Tibial nerve (tissue), 4 donors: ENCODE measurements at regions not wholly inside any gene's neighbourhood (a gene's known extent, or its start where the extent isn't known, plus 50 kb on each side); places are given as distances from the start of the nearest gene placed in this dataset.

Experiments
- DNase-seq, 2 donors: peaks; one replicate each; pipeline ENCODE4 v3.0.0-alpha.2; 2019; ENCODE audit warnings: low spot score in 2 of 2
- H3K27ac ChIP-seq, 4 donors: fragments of 200-600 bp; sonication (generic) in 3 of 4; one replicate each; pipeline ENCODE4 v1.5.1; 2017 to 2019; ENCODE audit warnings: mild to moderate bottlenecking in 1 of 4
- H3K27me3 ChIP-seq, 2 donors: fragments of 200-600 bp; sonication (generic) in 1 of 2; one replicate each; pipeline versions ENCODE4 v1.5.1 to v1.6.0; 2017 to 2019
- H3K36me3 ChIP-seq, 3 donors: fragments of 200-600 bp; sonication (generic); one replicate each; pipeline ENCODE4 v1.5.1; 2018 to 2019
- H3K4me1 ChIP-seq, 4 donors: fragments of 200-600 bp; sonication (generic) in 3 of 4; one replicate each; pipeline ENCODE4 v1.5.1; 2017 to 2019
- H3K4me3 ChIP-seq, 4 donors: fragments of 200-600 bp; sonication (generic) in 3 of 4; one replicate each; pipeline ENCODE4 v1.5.1; 2017 to 2019; ENCODE audit warnings: mild to moderate bottlenecking in 1 of 4, moderate library complexity in 1 of 4
- H3K9me3 ChIP-seq, 4 donors: fragments of 200-600 bp; sonication (generic) in 3 of 4; one replicate each; pipeline ENCODE4 v1.5.1; 2017 to 2019
- CTCF ChIP-seq, 5 experiments: fragments of 200-600 bp in 3 of 5; fragments of 450-650 bp in 2 of 5; sonication (generic) in 3 of 5; IDR thresholded peaks; one replicate each; pipeline ENCODE4 v1.5.1; 2016 to 2019; ENCODE audit warnings: antibody characterized with exemption in 5 of 5, mild to moderate bottlenecking in 3 of 5, moderate library complexity in 2 of 5
- EP300 ChIP-seq, 2 donors: sonication (generic); formaldehyde crosslinking; IDR thresholded peaks; one replicate each; pipeline ENCODE4 v1.6.1; 2017; ENCODE audit warnings: antibody characterized with exemption in 2 of 2, mild to moderate bottlenecking in 1 of 2
- POLR2A ChIP-seq, 2 donors: fragments of 450-650 bp; IDR thresholded peaks; one replicate each; pipeline ENCODE4 v1.6.1; 2017; ENCODE audit warnings: antibody characterized with exemption in 2 of 2, mild to moderate bottlenecking in 2 of 2, moderate library complexity in 2 of 2
- WGBS, 2 donors: methylation state at CpG; one replicate each; pipeline ENCODE4 v1.1.5; 2018; 5-methylcytosine and 5-hydroxymethylcytosine counted together

- H3K4me1 ChIP-seq: no peaks in the 10 kb centered on the region
- no peak for TF ChIP-seq EP300 (IDR thresholded peaks at IDR 0.05)
- no peak for TF ChIP-seq POLR2A (IDR thresholded peaks at IDR 0.05)
- TF ChIP-seq CTCF (IDR thresholded peaks at IDR 0.05): no peak
- no peaks in the 10 kb centered on the region for H3K36me3 ChIP-seq
- H3K4me3 ChIP-seq: no peak overlapping the region
- no peak overlapping the region for H3K27ac ChIP-seq
- 80 to 82% methylated on average over 1 of the region's 1 CpG for WGBS, 2 donors
- H3K27me3 ChIP-seq: no peaks in the 10 kb centered on the region
- no peak for DNase-seq
- peaks cover 0 to 3% (median 0%) of the 10 kb centered on the region in 4 donors for H3K9me3 ChIP-seq
Measured at GRCh38 chr5:18333841-18334240, 699.6 kb downstream of the TAF11L14 start.

GRCh38 chr5:18334949-18335348, 700.7 kb downstream of the TAF11L14 start:
- WGBS, 2 donors: 37 to 50% methylated on average over 5 of the region's 5 CpGs
- Histone ChIP-seq H3K9me3 (peaks cover 0 to 3% (median 0%) of the 10 kb centered on the region in 4 donors), H3K27me3 (no peaks in the 10 kb centered on the region), H3K4me3 (no peak overlapping the region), H3K36me3 (no peaks in the 10 kb centered on the region), H3K4me1 (no peaks in the 10 kb centered on the region), H3K27ac (no peak overlapping the region)
- no peak for DNase-seq
- no peak for TF ChIP-seq EP300 (IDR thresholded peaks at IDR 0.05)
- TF ChIP-seq CTCF (IDR thresholded peaks at IDR 0.05): no peak
- no peak for TF ChIP-seq POLR2A (IDR thresholded peaks at IDR 0.05)

- no peaks in the 10 kb centered on the region for H3K4me1 ChIP-seq
- H3K9me3 ChIP-seq: no peaks in the 10 kb centered on the region
- 87 to 91% methylated on average over 3 of the region's 3 CpGs for WGBS, 2 donors
- DNase-seq: no peak
- no peaks in the 10 kb centered on the region for H3K36me3 ChIP-seq
- H3K4me3 ChIP-seq: no peak overlapping the region
- no peak overlapping the region for H3K27ac ChIP-seq
- H3K27me3 ChIP-seq: no peaks in the 10 kb centered on the region
- TF ChIP-seq CTCF (IDR thresholded peaks at IDR 0.05) (no peak), EP300 (IDR thresholded peaks at IDR 0.05) (no peak), POLR2A (IDR thresholded peaks at IDR 0.05) (no peak)
Measured at GRCh38 chr5:18354828-18355227, 720.6 kb downstream of the TAF11L14 start.

GRCh38 chr5:18357486-18357885, 723.2 kb downstream of the TAF11L14 start:
- 85 to 88% methylated on average over 4 of the region's 4 CpGs for WGBS, 2 donors
- no peak overlapping the region for H3K27ac ChIP-seq
- no peaks in the 10 kb centered on the region for H3K9me3 ChIP-seq
- no peaks in the 10 kb centered on the region for H3K4me1 ChIP-seq
- H3K4me3 ChIP-seq: no peak overlapping the region
- TF ChIP-seq EP300 (IDR thresholded peaks at IDR 0.05) (no peak), POLR2A (IDR thresholded peaks at IDR 0.05) (no peak), CTCF (IDR thresholded peaks at IDR 0.05) (no peak)
- no peaks in the 10 kb centered on the region for H3K27me3 ChIP-seq
- H3K36me3 ChIP-seq: no peaks in the 10 kb centered on the region
- no peak for DNase-seq

GRCh38 chr5:18366234-18366633, 732.0 kb downstream of the TAF11L14 start:
- no peaks in the 10 kb centered on the region for H3K4me1 ChIP-seq
- 77 to 86% methylated on average over 8 of the region's 8 CpGs for WGBS, 2 donors
- no peak overlapping the region for H3K4me3 ChIP-seq
- no peak for DNase-seq
- H3K36me3 ChIP-seq: no peaks in the 10 kb centered on the region
- TF ChIP-seq POLR2A (IDR thresholded peaks at IDR 0.05): no peak
- TF ChIP-seq CTCF (IDR thresholded peaks at IDR 0.05): no peak
- TF ChIP-seq EP300 (IDR thresholded peaks at IDR 0.05): no peak
- H3K27me3 ChIP-seq: no peaks in the 10 kb centered on the region
- no peak overlapping the region for H3K27ac ChIP-seq
- H3K9me3 ChIP-seq: no peaks in the 10 kb centered on the region
